ENCODE measurements at regions not wholly inside any gene's neighbourhood (a gene's known extent, or its start where the extent isn't known, plus 50 kb on each side); places are given as distances from the start of the nearest gene placed in this dataset.

DNA sequence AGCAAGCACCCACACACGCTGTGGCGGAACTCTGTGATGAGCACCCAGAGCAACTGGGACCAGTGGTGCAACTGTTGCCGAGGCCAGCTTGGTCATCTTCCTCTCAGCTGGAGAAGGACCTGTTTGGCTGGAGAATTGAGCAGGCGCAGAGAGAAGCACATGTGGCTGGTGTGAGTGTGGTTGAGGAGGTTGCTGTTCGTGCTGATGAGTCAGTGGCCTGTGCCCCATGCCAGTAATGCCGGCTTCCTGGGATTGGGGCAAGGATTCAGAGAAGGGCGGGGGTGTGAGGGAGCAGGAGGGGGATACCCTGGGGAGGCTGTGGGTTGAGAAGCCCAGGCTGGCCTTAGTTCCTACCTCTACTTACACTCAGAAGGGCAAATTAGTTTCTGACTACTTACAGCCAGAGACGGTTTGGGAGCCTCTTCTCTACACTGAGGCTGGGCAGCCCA is 57.5 kb upstream of the EPS8L3 start:
- no peak for TF ChIP-seq POLR2A (IDR thresholded peaks at IDR 0.05)
- TF ChIP-seq, protein P1, sequence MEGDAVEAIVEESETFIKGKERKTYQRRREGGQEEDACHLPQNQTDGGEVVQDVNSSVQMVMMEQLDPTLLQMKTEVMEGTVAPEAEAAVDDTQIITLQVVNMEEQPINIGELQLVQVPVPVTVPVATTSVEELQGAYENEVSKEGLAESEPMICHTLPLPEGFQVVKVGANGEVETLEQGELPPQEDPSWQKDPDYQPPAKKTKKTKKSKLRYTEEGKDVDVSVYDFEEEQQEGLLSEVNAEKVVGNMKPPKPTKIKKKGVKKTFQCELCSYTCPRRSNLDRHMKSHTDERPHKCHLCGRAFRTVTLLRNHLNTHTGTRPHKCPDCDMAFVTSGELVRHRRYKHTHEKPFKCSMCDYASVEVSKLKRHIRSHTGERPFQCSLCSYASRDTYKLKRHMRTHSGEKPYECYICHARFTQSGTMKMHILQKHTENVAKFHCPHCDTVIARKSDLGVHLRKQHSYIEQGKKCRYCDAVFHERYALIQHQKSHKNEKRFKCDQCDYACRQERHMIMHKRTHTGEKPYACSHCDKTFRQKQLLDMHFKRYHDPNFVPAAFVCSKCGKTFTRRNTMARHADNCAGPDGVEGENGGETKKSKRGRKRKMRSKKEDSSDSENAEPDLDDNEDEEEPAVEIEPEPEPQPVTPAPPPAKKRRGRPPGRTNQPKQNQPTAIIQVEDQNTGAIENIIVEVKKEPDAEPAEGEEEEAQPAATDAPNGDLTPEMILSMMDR (IDR thresholded peaks at IDR 0.05), result no peak

Measured in adrenal gland (tissue), 5 donors.